ENCODE measurements at regions not wholly inside any gene's neighbourhood (a gene's known extent, or its start where the extent isn't known, plus 50 kb on each side); places are given as distances from the start of the nearest gene placed in this dataset.

DNA sequence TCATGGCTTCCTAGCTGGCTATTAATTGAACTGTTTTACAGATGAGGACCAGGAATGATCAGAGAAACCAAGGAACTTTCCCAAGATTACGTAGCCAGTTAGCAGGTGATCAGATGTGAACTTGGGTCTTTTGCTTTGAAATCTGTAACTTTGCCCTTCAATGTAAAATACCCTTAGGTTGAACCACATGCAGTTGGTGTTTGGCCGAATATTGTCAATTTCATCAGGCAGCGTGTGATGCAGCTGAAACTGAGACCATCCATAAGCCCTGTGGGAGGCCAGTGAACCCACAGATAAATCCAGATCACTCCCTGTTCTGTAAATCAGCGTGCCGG is 150.8 kb downstream of the ETS2 start:
- TF ChIP-seq CSRNP3 (CRISPR knock-in tag; IDR thresholded peaks at IDR 0.05), result no peak
- no peak for TF ChIP-seq ZFP30 (CRISPR knock-in tag; IDR thresholded peaks at IDR 0.05)
- TF ChIP-seq BACH2 (CRISPR knock-in tag; IDR thresholded peaks at IDR 0.05; ENCODE audit: borderline replicate concordance), result no peak
- TF ChIP-seq PPARA (CRISPR knock-in tag; IDR thresholded peaks at IDR 0.05; ENCODE audit: borderline replicate concordance), result no peak
- no peak for TF ChIP-seq TCF4 (CRISPR knock-in tag; IDR thresholded peaks at IDR 0.05; ENCODE audit: borderline replicate concordance)
- no peak for TF ChIP-seq TOX (CRISPR knock-in tag; IDR thresholded peaks at IDR 0.05; ENCODE audit: borderline replicate concordance)
- TF ChIP-seq OSR1 (CRISPR knock-in tag; IDR thresholded peaks at IDR 0.05), result no peak
